ENCODE measurements at regions not wholly inside any gene's neighbourhood (a gene's known extent, or its start where the extent isn't known, plus 50 kb on each side); places are given as distances from the start of the nearest gene placed in this dataset.

DNA sequence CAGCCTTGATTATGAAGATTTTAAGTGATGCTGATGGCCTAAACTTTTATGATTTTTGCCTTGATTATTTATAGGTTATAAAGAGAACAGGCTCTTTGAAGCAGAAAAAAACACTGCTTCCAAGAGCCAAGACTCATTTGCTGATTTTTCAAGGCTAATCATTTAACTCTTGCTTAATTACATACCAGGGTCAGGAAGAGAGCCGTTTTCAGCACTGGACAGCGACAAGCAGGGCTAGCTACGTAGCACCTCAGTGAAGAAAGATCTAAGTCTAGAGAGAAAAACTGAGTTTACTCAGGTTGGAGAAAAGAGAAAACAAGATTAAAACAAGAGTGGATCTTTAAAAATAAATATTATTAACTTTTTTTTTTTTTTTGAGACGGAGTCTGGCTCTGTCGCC lies 615.4 kb upstream of the B3GAT1 start:
- Histone ChIP-seq H2BK5ac (ENCODE audit: insufficient read length, low read length) (no peak overlapping the region), H3K9me3 (ENCODE audit: control insufficient read depth, low read depth, low read length) (no peaks in the 10 kb centered on the region), H4K5ac (ENCODE audit: insufficient read length, low read depth, low read length) (no peak overlapping the region), H3K27ac (ENCODE audit: insufficient read length, low read depth, low read length) (no peak overlapping the region), H3K23me2 (ENCODE audit: insufficient read length, low read depth, low read length, poor library complexity, severe bottlenecking) (no peaks in the 10 kb centered on the region), H3K9ac (ENCODE audit: extremely low read depth, insufficient read length, low read length) (no peak overlapping the region), H3K18ac (ENCODE audit: insufficient read length, low read depth, low read length) (no peak overlapping the region), H4K91ac (ENCODE audit: insufficient read length, low read depth, low read length) (no peak overlapping the region), H3K56ac (ENCODE audit: insufficient read length, low read depth, low read length) (no peak overlapping the region), H2BK15ac (ENCODE audit: low read depth, low read length) (no peak overlapping the region), H3K14ac (ENCODE audit: insufficient read depth, low read length) (no peak overlapping the region), H3K4me1 (ENCODE audit: insufficient read depth, low read length) (peaks cover 3% of the 10 kb centered on the region; the same call in 1 of the 2 replicates), H3K4ac (ENCODE audit: low read depth, low read length) (no peak overlapping the region), H2BK12ac (ENCODE audit: insufficient read length, low read depth, low read length) (no peak overlapping the region), H2BK20ac (ENCODE audit: low read depth, low read length, poor library complexity, severe bottlenecking) (no peak overlapping the region), H3K79me1 (ENCODE audit: insufficient read depth, low read depth, low read length, poor library complexity, severe bottlenecking) (no peaks in the 10 kb centered on the region), H4K8ac (replicated peaks; ENCODE audit: insufficient read length, low read depth, low read length) (no peak overlapping the region), H4K20me1 (ENCODE audit: control insufficient read depth, insufficient read depth, insufficient read length) (no peaks in the 10 kb centered on the region), H2BK120ac (ENCODE audit: low read depth, low read length, poor library complexity, severe bottlenecking) (no peak overlapping the region), H2AFZ (ENCODE audit: low read length) (no peak overlapping the region), H3K79me2 (ENCODE audit: insufficient read depth, low read length) (no peaks in the 10 kb centered on the region), H2AK5ac (ENCODE audit: insufficient read length, low read length) (no peak overlapping the region), H3K27me3 (ENCODE audit: insufficient read depth, low read length) (no peaks in the 10 kb centered on the region), H3T11ph (ENCODE audit: low read length) (no peak overlapping the region), H3K4me2 (ENCODE audit: insufficient read depth, insufficient read length, low read length) (no peak overlapping the region), H3K23ac (ENCODE audit: insufficient read length, low read depth, low read length) (no peak overlapping the region)
- Mint-ChIP-seq H3K36me3 (ENCODE audit: insufficient read depth in 1 of 3, low read depth in 3 of 3) (peaks cover 0 to 2% (median 0%) of the 10 kb centered on the region in 3 experiments; a peak in 1 of 7 replicates), H3K9me3 (peaks cover 0 to 3% of the 10 kb centered on the region in 2 experiments; a peak in 2 of 5 replicates), H3K27me3 (ENCODE audit: low read depth) (peaks cover 3% of the 10 kb centered on the region), H3K4me3 (no peak overlapping the region; a peak in 1 of 5 replicates), H3K4me1 (peaks cover 32 to 46% of the 10 kb centered on the region in 2 experiments), H3K27ac (no peak overlapping the region)
- WGBS (ENCODE audit: extremely low coverage, insufficient read length, low lambda C conversion rate): no CpG with 5 or more reads among the region's 5 CpGs
- peak; percentile 67 for DNase-seq
- TF ChIP-seq, protein P1, sequence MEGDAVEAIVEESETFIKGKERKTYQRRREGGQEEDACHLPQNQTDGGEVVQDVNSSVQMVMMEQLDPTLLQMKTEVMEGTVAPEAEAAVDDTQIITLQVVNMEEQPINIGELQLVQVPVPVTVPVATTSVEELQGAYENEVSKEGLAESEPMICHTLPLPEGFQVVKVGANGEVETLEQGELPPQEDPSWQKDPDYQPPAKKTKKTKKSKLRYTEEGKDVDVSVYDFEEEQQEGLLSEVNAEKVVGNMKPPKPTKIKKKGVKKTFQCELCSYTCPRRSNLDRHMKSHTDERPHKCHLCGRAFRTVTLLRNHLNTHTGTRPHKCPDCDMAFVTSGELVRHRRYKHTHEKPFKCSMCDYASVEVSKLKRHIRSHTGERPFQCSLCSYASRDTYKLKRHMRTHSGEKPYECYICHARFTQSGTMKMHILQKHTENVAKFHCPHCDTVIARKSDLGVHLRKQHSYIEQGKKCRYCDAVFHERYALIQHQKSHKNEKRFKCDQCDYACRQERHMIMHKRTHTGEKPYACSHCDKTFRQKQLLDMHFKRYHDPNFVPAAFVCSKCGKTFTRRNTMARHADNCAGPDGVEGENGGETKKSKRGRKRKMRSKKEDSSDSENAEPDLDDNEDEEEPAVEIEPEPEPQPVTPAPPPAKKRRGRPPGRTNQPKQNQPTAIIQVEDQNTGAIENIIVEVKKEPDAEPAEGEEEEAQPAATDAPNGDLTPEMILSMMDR (conservative IDR thresholded peaks at IDR 0.05): no peak
